ENCODE measurements at regions not wholly inside any gene's neighbourhood (a gene's known extent, or its start where the extent isn't known, plus 50 kb on each side); places are given as distances from the start of the nearest gene placed in this dataset.

- Histone ChIP-seq H3K9me3 (no peaks in the 10 kb centered on the region), H3K36me3 (no peaks in the 10 kb centered on the region), H3K27ac (no peak overlapping the region), H3K4me1 (ENCODE audit: control insufficient read depth in 1 of 2, insufficient read depth in 1 of 2, low read depth in 1 of 2, low read length in 1 of 2) (no peaks in the 10 kb centered on the region), H3K27me3 (no peaks in the 10 kb centered on the region), H3K4me3 (ENCODE audit: low read depth in 1 of 2, low read length in 1 of 2) (no peak overlapping the region)
- no peak for TF ChIP-seq CTCF (IDR thresholded peaks at IDR 0.05)
Observed at GRCh38 chr20:11227602-11228001, 553.8 kb upstream of the JAG1 start.

- H3K4me3 ChIP-seq (ENCODE audit: low read depth in 1 of 2, low read length in 1 of 2) = no peak overlapping the region
- H3K9me3 ChIP-seq = no peaks in the 10 kb centered on the region
- H3K4me1 ChIP-seq (ENCODE audit: control insufficient read depth in 1 of 2, insufficient read depth in 1 of 2, low read depth in 1 of 2, low read length in 1 of 2) = no peaks in the 10 kb centered on the region
- H3K27ac ChIP-seq = no peak overlapping the region
- no peaks in the 10 kb centered on the region for H3K27me3 ChIP-seq
- no peak for TF ChIP-seq CTCF (IDR thresholded peaks at IDR 0.05)
- no peaks in the 10 kb centered on the region for H3K36me3 ChIP-seq
Observed at GRCh38 chr20:11229772-11230171, 556.0 kb upstream of the JAG1 start.

GRCh38 chr20:11230999-11231398 lies 557.2 kb upstream of the JAG1 start:
- Histone ChIP-seq H3K9me3 (no peaks in the 10 kb centered on the region), H3K27ac (no peak overlapping the region), H3K4me1 (ENCODE audit: control insufficient read depth in 1 of 2, insufficient read depth in 1 of 2, low read depth in 1 of 2, low read length in 1 of 2) (no peaks in the 10 kb centered on the region), H3K27me3 (no peaks in the 10 kb centered on the region), H3K36me3 (no peaks in the 10 kb centered on the region), H3K4me3 (ENCODE audit: low read depth in 1 of 2, low read length in 1 of 2) (no peak overlapping the region)
- TF ChIP-seq CTCF (IDR thresholded peaks at IDR 0.05) = no peak

GRCh38 chr20:11231742-11232648 lies 558.2 kb upstream of the JAG1 start:
- Histone ChIP-seq H3K27me3 (no peaks in the 10 kb centered on the region), H3K9me3 (no peaks in the 10 kb centered on the region), H3K27ac (no peak overlapping the region), H3K4me3 (ENCODE audit: low read depth in 1 of 2, low read length in 1 of 2) (no peak overlapping the region), H3K36me3 (no peaks in the 10 kb centered on the region), H3K4me1 (ENCODE audit: control insufficient read depth in 1 of 2, insufficient read depth in 1 of 2, low read depth in 1 of 2, low read length in 1 of 2) (no peaks in the 10 kb centered on the region)
- TF ChIP-seq CTCF (IDR thresholded peaks at IDR 0.05) = no peak

GRCh38 chr20:11232896-11233295 lies 559.1 kb upstream of the JAG1 start:
- no peak for TF ChIP-seq CTCF (IDR thresholded peaks at IDR 0.05)
- Histone ChIP-seq H3K4me1 (ENCODE audit: control insufficient read depth in 1 of 2, insufficient read depth in 1 of 2, low read depth in 1 of 2, low read length in 1 of 2) (no peaks in the 10 kb centered on the region), H3K9me3 (no peaks in the 10 kb centered on the region), H3K27ac (no peak overlapping the region), H3K27me3 (no peaks in the 10 kb centered on the region), H3K4me3 (ENCODE audit: low read depth in 1 of 2, low read length in 1 of 2) (no peak overlapping the region), H3K36me3 (no peaks in the 10 kb centered on the region)
